Caco-2 (cell line): ENCODE measurements at regions not wholly inside any gene's neighbourhood (a gene's known extent, or its start where the extent isn't known, plus 50 kb on each side); places are given as distances from the start of the nearest gene placed in this dataset.

Experiments used
- BruUV-seq: library from RNA; stranded (reverse); fragments of 400-500 nt; replicated peaks from 2 replicates; lab custom pipeline; 2021; lab: Mats Ljungman, UMichigan
- CTCF ChIA-PET: fragments of 300-600 bp; sonication (Branson Sonifier 250); formaldehyde crosslinking; loops from one replicate; lab custom pipeline; 2022; ENCODE audit warnings: antibody characterized with exemption; lab: Charles Lee
- POLR2A ChIA-PET: fragments of 300-600 bp; sonication (Branson Sonifier 250); formaldehyde crosslinking; loops from one replicate; lab custom pipeline; 2022; ENCODE audit warnings: antibody characterized with exemption; lab: Charles Lee
- DNase-seq, 2 experiments: peaks; one replicate each; pipeline versions ENCODE4 v3.0.0 to v3.0.0-alpha.2; 2020 to 2022
- H3K27me3 ChIP-seq: replicated peaks from 2 replicates; pipeline ENCODE4 v1.6.0; 2011; ENCODE audit warnings: low read length; ENCODE audit not compliant: control insufficient read depth, insufficient read depth
- H3K36me3 ChIP-seq: 2 replicates; pipeline ENCODE4 v1.5.1; 2011; ENCODE audit warnings: low read length; ENCODE audit not compliant: control insufficient read depth, insufficient read depth
- H3K4me1 ChIP-seq: fragments of 250-450 bp; sonication (Bioruptor Pico); 2 replicates; pipeline ENCODE4 v1.5.1; 2020; ENCODE audit warnings: mild to moderate bottlenecking
- H3K4me3 ChIP-seq: 2 replicates; pipeline ENCODE4 v1.5.1; 2011; ENCODE audit warnings: low read depth, mild to moderate bottlenecking, control low read depth, low read length
- H3K9me3 ChIP-seq: fragments of 250-450 bp; sonication (Bioruptor Pico); 2 replicates; pipeline ENCODE4 v1.5.1; 2020; ENCODE audit warnings: mild to moderate bottlenecking, moderate library complexity
- H3K27ac Mint-ChIP-seq: one replicate; pipeline ENCODE4 v1.8.0; 2022; ENCODE audit warnings: mixed read lengths; ENCODE audit not compliant: unreplicated experiment
- H3K27me3 Mint-ChIP-seq: one replicate; pipeline ENCODE4 v1.8.0; 2022; ENCODE audit warnings: mixed read lengths; ENCODE audit not compliant: insufficient read depth, unreplicated experiment
- H3K36me3 Mint-ChIP-seq: one replicate; pipeline ENCODE4 v1.8.0; 2022; ENCODE audit warnings: mild to moderate bottlenecking, mixed read lengths; ENCODE audit not compliant: insufficient read depth, unreplicated experiment
- H3K4me1 Mint-ChIP-seq: one replicate; pipeline ENCODE4 v1.8.0; 2022; ENCODE audit warnings: low read depth, mixed read lengths; ENCODE audit not compliant: unreplicated experiment
- H3K4me3 Mint-ChIP-seq: one replicate; pipeline ENCODE4 v1.8.0; 2022; ENCODE audit warnings: mild to moderate bottlenecking, moderate library complexity, mixed read lengths; ENCODE audit not compliant: unreplicated experiment
- H3K9me3 Mint-ChIP-seq: one replicate; pipeline ENCODE4 v1.8.0; 2022; ENCODE audit warnings: mixed read lengths; ENCODE audit not compliant: unreplicated experiment
- CTCF ChIP-seq, 2 experiments: fragments of 200-600 bp in 1 of 2; IDR thresholded peaks; 1 replicate in 1 of 2; 2 replicates in 1 of 2; pipeline versions ENCODE4 v1.5.1 to v1.8.0; 2011 to 2022; ENCODE audit warnings: antibody characterized with exemption in 1 of 2, control low read depth in 1 of 2, inconsistent platforms in 1 of 2, low read depth in 1 of 2, low read length in 1 of 2, mild to moderate bottlenecking in 1 of 2, moderate library complexity in 1 of 2; ENCODE audit not compliant: insufficient read depth in 1 of 2, severe bottlenecking in 1 of 2, unreplicated experiment in 1 of 2
- intact Hi-C: fragments of 100-400 bp; cut with micrococcal nuclease; formaldehyde crosslinking; loops from one replicate; pipeline ENCODE4 v1.10.0; 2022; ENCODE audit not compliant: unreplicated experiment

- Mint-ChIP-seq H3K4me1 (no peaks in the 10 kb centered on the region), H3K9me3 (no peaks in the 10 kb centered on the region), H3K36me3 (no peaks in the 10 kb centered on the region), H3K27me3 (peaks cover 38% of the 10 kb centered on the region), H3K4me3 (no peak overlapping the region), H3K27ac (no peak overlapping the region)
- intact Hi-C loops = no loop called here
- DNase-seq = no peak
- no peaks in the 10 kb centered on the region; the same call in 1 of the 2 replicates for H3K27me3 ChIP-seq
- no peak overlapping the region for H3K4me3 ChIP-seq
- no peaks in the 10 kb centered on the region for H3K9me3 ChIP-seq
- POLR2A ChIA-PET = no interaction called here
- H3K4me1 ChIP-seq = no peaks in the 10 kb centered on the region
- no peak for TF ChIP-seq CTCF (IDR thresholded peaks at IDR 0.05; ENCODE audit: insufficient read depth in 1 of 2, low read depth in 1 of 2, low read length in 1 of 2, severe bottlenecking in 1 of 2, unreplicated experiment in 1 of 2)
- no peaks in the 10 kb centered on the region for H3K36me3 ChIP-seq
- no TSS peak for BruUV-seq
- CTCF ChIA-PET = no interaction called here
Measured at GRCh38 chr2:45093663-45094062, 84.4 kb upstream of the SIX2 start.

GRCh38 chr2:45093181-45093580, 83.9 kb upstream of the SIX2 start:
- BruUV-seq = no TSS peak
- H3K27me3 Mint-ChIP-seq = peaks cover 38% of the 10 kb centered on the region

DNA sequence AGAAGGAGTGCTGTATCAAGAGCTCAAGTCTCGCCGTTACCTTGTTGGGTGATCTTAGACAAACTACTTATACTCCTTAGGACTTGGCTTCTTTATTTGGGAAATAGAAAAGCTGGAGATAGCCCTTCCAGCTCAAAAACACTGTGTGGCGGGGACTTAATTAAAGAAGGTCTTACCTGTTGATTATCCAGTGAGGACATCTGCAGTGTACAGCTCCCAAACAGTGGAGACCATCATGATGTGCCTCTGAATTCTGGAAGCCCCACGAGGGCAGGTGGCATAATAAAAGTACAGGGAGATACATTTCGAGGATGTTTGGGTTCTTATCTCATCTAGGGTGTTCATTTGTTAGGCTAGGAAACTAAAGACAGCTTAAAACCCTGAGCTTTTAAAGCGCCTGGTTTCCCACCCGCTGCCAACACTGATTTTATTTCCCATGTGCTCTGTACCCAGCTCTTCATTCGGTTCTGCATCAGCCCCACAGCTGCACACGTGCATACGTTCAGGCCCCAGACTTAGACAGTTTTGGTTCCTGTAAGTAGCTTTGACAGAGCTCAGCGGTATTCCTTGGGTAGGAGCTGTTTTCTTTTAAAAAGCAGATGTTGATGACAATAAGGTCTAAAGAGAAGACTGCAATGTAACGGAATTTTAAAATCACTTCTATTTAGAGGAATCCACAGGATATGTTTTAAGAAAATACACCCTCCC, 80.5 kb upstream of the SIX2 start:
- Histone ChIP-seq H3K9me3 (no peaks in the 10 kb centered on the region), H3K4me3 (no peak overlapping the region), H3K4me1 (no peaks in the 10 kb centered on the region), H3K27me3 (no peaks in the 10 kb centered on the region), H3K36me3 (no peaks in the 10 kb centered on the region)
- no peaks in the 10 kb centered on the region for H3K9me3 Mint-ChIP-seq
- TF ChIP-seq CTCF (IDR thresholded peaks at IDR 0.05; ENCODE audit: insufficient read depth in 1 of 2, low read depth in 1 of 2, low read length in 1 of 2, severe bottlenecking in 1 of 2, unreplicated experiment in 1 of 2) = no peak
- no TSS peak for BruUV-seq
- ChIA-PET POLR2A (no interaction called here), CTCF (interaction anchor here (0.5 kb wide), 1 partner anchor 126 kb away, joined by 3 read pairs; no protein-coding TSS in a partner anchor)
- no peaks in the 10 kb centered on the region for H3K36me3 Mint-ChIP-seq
- no peaks in the 10 kb centered on the region for H3K4me1 Mint-ChIP-seq
- H3K4me3 Mint-ChIP-seq = no peak overlapping the region
- intact Hi-C loops = no loop called here
- H3K27me3 Mint-ChIP-seq = peaks cover 14% of the 10 kb centered on the region
- no peak overlapping the region for H3K27ac Mint-ChIP-seq
- no peak for DNase-seq

More at GRCh38 chr2:45093181-45093580, 83.9 kb upstream of the SIX2 start:
- DNase-seq = no peak
- Histone ChIP-seq H3K36me3 (no peaks in the 10 kb centered on the region), H3K4me3 (no peak overlapping the region), H3K4me1 (no peaks in the 10 kb centered on the region), H3K9me3 (no peaks in the 10 kb centered on the region), H3K27me3 (no peaks in the 10 kb centered on the region; the same call in 1 of the 2 replicates)
- ChIA-PET POLR2A (no interaction called here), CTCF (no interaction called here)
- no peak overlapping the region for H3K4me3 Mint-ChIP-seq
- H3K9me3 Mint-ChIP-seq = no peaks in the 10 kb centered on the region
- no peaks in the 10 kb centered on the region for H3K36me3 Mint-ChIP-seq
- no peak for TF ChIP-seq CTCF (IDR thresholded peaks at IDR 0.05; ENCODE audit: insufficient read depth in 1 of 2, low read depth in 1 of 2, low read length in 1 of 2, severe bottlenecking in 1 of 2, unreplicated experiment in 1 of 2)
- no peak overlapping the region for H3K27ac Mint-ChIP-seq
- intact Hi-C loops = no loop called here
- H3K4me1 Mint-ChIP-seq = no peaks in the 10 kb centered on the region
